Astrocyte (in vitro differentiated cells and primary cell): ENCODE measurements at regions not wholly inside any gene's neighbourhood (a gene's known extent, or its start where the extent isn't known, plus 50 kb on each side); places are given as distances from the start of the nearest gene placed in this dataset.
"Not testable (repeated sequence)": the region's sequence is repeated elsewhere in the genome, so short reads cannot be mapped to it uniquely, and the experiment has no call there.

Source experiments
- CTCF ChIP-seq: IDR thresholded peaks from 2 replicates; pipeline ENCODE4 v1.5.1; 2011; ENCODE audit warnings: low read depth, mild to moderate bottlenecking, inconsistent platforms, low read length, moderate library complexity; ENCODE audit not compliant: insufficient read depth
- EZH2 ChIP-seq: IDR thresholded peaks from 2 replicates; pipeline ENCODE4 v1.6.1; 2012; ENCODE audit warnings: mild to moderate bottlenecking, low read length, inconsistent platforms; ENCODE audit not compliant: insufficient read depth

GRCh38 chr4:156509921-156510320, 461.7 kb downstream of the PDGFC start:
- not testable (repeated sequence) for TF ChIP-seq CTCF, EZH2
